Natural killer cell (primary cell): ENCODE measurements at regions not wholly inside any gene's neighbourhood (a gene's known extent, or its start where the extent isn't known, plus 50 kb on each side); places are given as distances from the start of the nearest gene placed in this dataset.

Experiments
- ATAC-seq, 3 donors: fragments of 150-1000 bp in 2 of 3; fragments of 200-7000 bp in 1 of 3; cut with Tn5 transposase; 1 replicate in 1 of 3; 2 replicates in 2 of 3; pipeline ENCODE4 v1.10.0; 2021; ENCODE audit warnings: mild to moderate bottlenecking in 2 of 3, moderate library complexity in 2 of 3
- DNase-seq, 2 donors: peaks; one replicate each; pipeline versions ENCODE4 v3.0.0 to v3.0.0-alpha.2; 2013 to 2021; ENCODE audit warnings: mixed read lengths in 1 of 2
- H3K27ac ChIP-seq: one replicate; pipeline ENCODE4 v1.5.1; 2013; ENCODE audit warnings: mild to moderate bottlenecking, low read length
- H3K27me3 ChIP-seq: one replicate; pipeline ENCODE4 v1.6.1; 2013; ENCODE audit warnings: low read length; ENCODE audit not compliant: control insufficient read depth, insufficient read depth
- H3K36me3 ChIP-seq: one replicate; pipeline ENCODE4 v1.6.1; 2013; ENCODE audit warnings: low read length; ENCODE audit not compliant: control insufficient read depth, insufficient read depth
- H3K4me1 ChIP-seq: one replicate; pipeline ENCODE4 v1.6.1; 2013; ENCODE audit warnings: low read length; ENCODE audit not compliant: control insufficient read depth, insufficient read depth
- H3K4me3 ChIP-seq: one replicate; pipeline ENCODE4 v1.5.1; 2013; ENCODE audit warnings: low read length
- H3K9me3 ChIP-seq: one replicate; pipeline ENCODE4 v1.6.1; 2013; ENCODE audit warnings: low read length; ENCODE audit not compliant: control insufficient read depth, insufficient read depth
- H3K27ac Mint-ChIP-seq, 2 donors: one replicate each; pipeline ENCODE4 v1.8.0; 2022; ENCODE audit warnings: mild to moderate bottlenecking in 2 of 2, mixed read lengths in 2 of 2, moderate library complexity in 1 of 2
- H3K27me3 Mint-ChIP-seq, 2 donors: one replicate each; pipeline ENCODE4 v1.8.0; 2022; ENCODE audit warnings: low read depth in 2 of 2, mixed read lengths in 2 of 2
- H3K36me3 Mint-ChIP-seq: one replicate; pipeline ENCODE4 v1.8.0; 2022; ENCODE audit warnings: mixed read lengths
- H3K4me1 Mint-ChIP-seq, 2 donors: one replicate each; pipeline ENCODE4 v1.8.0; 2022; ENCODE audit warnings: mixed read lengths in 2 of 2
- H3K4me3 Mint-ChIP-seq: one replicate; pipeline ENCODE4 v1.8.0; 2022; ENCODE audit warnings: mild to moderate bottlenecking, moderate library complexity, mixed read lengths
- H3K9me3 Mint-ChIP-seq, 2 donors: one replicate each; pipeline ENCODE4 v1.8.0; 2022; ENCODE audit warnings: mixed read lengths in 2 of 2
- CTCF ChIP-seq: fragments of 200-600 bp; IDR thresholded peaks from one replicate; pipeline ENCODE4 v1.8.0; 2022; ENCODE audit warnings: antibody characterized with exemption
- WGBS: methylation state at CpG from one replicate; pipeline ENCODE4 v1.1.7; 2013; ENCODE audit warnings: missing lambda C conversion rate; ENCODE audit not compliant: insufficient coverage; 5-methylcytosine and 5-hydroxymethylcytosine counted together
- intact Hi-C: fragments of 100-400 bp; cut with micrococcal nuclease; formaldehyde crosslinking; loops from one replicate; pipeline ENCODE4 v1.14.2; 2022

GRCh38 chr5:120098902-120099535 lies 365.1 kb upstream of the PRR16 start:
- 56% methylated on average over 1 of the region's 5 CpGs for WGBS
- Histone ChIP-seq H3K4me1 (no peaks in the 10 kb centered on the region), H3K4me3 (no peak overlapping the region), H3K27me3 (no peaks in the 10 kb centered on the region), H3K9me3 (no peaks in the 10 kb centered on the region), H3K36me3 (no peaks in the 10 kb centered on the region), H3K27ac (no peak overlapping the region)
- Mint-ChIP-seq H3K27me3 (no peaks in the 10 kb centered on the region), H3K9me3 (peaks cover 2 to 8% of the 10 kb centered on the region in 2 donors), H3K4me3 (peak overlapping the region; percentile 81), H3K4me1 (peaks cover 0 to 47% of the 10 kb centered on the region in 2 donors), H3K27ac (peak overlapping the region in 1 of 2 donors; percentile 50), H3K36me3 (no peaks in the 10 kb centered on the region)
- intact Hi-C loops, result no loop called here
- TF ChIP-seq CTCF, result no peak
- no peak for ATAC-seq
- no peak for DNase-seq

- H3K27me3 ChIP-seq, result no peaks in the 10 kb centered on the region
- H3K4me3 Mint-ChIP-seq, result no peak overlapping the region
- no peaks in the 10 kb centered on the region for H3K36me3 Mint-ChIP-seq
- H3K9me3 ChIP-seq, result no peaks in the 10 kb centered on the region
- DNase-seq (no peak), ATAC-seq (no peak)
- peaks cover 2 to 8% of the 10 kb centered on the region in 2 donors for H3K9me3 Mint-ChIP-seq
- TF ChIP-seq CTCF, result no peak
- no peak overlapping the region for H3K4me3 ChIP-seq
- peaks cover 0 to 38% of the 10 kb centered on the region in 2 donors for H3K4me1 Mint-ChIP-seq
- intact Hi-C loops, result no loop called here
- no peak overlapping the region for H3K27ac ChIP-seq
- H3K4me1 ChIP-seq, result no peaks in the 10 kb centered on the region
- no peaks in the 10 kb centered on the region for H3K27me3 Mint-ChIP-seq
- H3K27ac Mint-ChIP-seq, result no peak overlapping the region
- no peaks in the 10 kb centered on the region for H3K36me3 ChIP-seq
Measured at GRCh38 chr5:120101771-120102170, 362.3 kb upstream of the PRR16 start.

GRCh38 chr5:120103495-120103894 lies 360.6 kb upstream of the PRR16 start:
- H3K27me3 Mint-ChIP-seq, result no peaks in the 10 kb centered on the region
- intact Hi-C loops, result no loop called here

More at GRCh38 chr5:120103495-120103894, 360.6 kb upstream of the PRR16 start:
- Histone ChIP-seq H3K36me3 (no peaks in the 10 kb centered on the region), H3K4me1 (no peaks in the 10 kb centered on the region), H3K4me3 (peak overlapping the region; percentile 27), H3K27me3 (no peaks in the 10 kb centered on the region), H3K9me3 (no peaks in the 10 kb centered on the region), H3K27ac (no peak overlapping the region)
- Mint-ChIP-seq H3K9me3 (peaks cover 2 to 14% of the 10 kb centered on the region in 2 donors), H3K27ac (peak overlapping the region in 1 of 2 donors; percentile 80), H3K36me3 (no peaks in the 10 kb centered on the region), H3K4me1 (peaks cover 0 to 25% of the 10 kb centered on the region in 2 donors), H3K4me3 (peak overlapping the region; percentile 81)
- no CpG with 5 or more reads among the region's 2 CpGs for WGBS
- TF ChIP-seq CTCF, result no peak
- peak in 1 of 3 donors; percentile 51 for ATAC-seq
- no peak for DNase-seq
